Left forelimb (tissue), 1 donor: ENCODE measurements at regions not wholly inside any gene's neighbourhood (a gene's known extent, or its start where the extent isn't known, plus 50 kb on each side); places are given as distances from the start of the nearest gene placed in this dataset.

ENCODE experiments used
- DNase-seq: peaks from one replicate; pipeline ENCODE4 v3.0.0-alpha.2; 2018; ENCODE audit warnings: low spot score

DNA sequence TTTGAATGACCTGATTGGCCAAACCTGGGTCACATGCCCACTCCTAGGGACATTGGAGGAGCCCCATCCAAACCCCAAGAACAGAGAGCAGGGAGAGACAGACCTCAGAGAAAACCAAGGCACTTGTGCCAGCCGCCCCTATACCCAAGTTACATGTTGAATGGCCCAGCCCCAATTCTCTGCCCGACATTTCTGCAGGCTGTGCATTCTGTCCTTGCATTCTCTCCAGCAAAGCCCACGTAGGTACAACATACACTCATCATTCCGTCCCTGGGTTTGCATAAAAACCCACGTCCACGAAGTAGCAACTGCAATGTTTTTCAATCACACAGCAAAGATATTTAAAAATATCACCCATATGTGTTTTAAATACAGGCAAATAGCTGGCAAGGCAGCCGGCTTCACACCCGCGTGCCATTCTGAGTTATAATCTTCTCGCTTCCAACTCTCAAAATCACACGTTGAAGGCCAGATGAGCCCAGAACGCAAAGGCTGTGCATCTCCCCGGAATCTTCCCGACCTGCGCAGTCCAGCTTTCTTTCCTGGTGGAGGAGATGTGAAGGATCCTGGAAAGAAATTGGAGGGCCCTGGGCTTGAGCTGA lies 91.7 kb upstream of the MYL2 start:
- DNase-seq, result no peak

DNA sequence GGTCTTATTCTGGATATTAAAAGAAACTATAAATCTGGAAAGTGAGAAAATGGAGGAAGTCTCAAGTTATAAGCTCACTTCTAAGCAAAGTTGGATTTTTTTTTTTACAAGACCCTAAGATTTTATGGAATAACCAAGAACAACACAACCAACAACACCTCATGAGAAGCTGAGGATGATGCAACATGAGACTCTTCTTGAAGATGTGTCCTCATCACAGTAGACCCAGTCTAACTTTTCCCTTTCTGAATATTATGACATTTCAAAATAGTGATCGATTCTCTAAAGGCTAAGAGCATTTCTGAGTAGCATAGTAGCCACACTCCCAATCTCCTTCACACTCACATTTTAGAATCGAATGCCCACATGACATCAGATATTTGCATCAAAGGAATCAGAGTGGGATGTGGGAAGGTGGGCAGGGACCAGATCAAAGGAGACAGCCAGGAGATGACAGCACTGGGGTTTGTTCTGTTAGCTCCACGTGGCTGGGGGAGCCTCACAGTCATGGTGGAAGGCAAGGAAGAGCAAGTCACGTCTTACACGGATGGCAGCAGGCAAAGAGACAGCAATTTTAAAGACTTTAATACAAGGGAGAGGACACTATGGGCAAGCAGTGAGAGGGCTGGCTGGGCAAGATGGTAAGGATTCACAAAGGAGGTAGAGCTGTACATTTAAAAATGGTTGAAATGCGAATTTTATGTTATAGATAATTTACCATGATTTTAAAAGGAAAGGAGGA lies 90.7 kb upstream of the MYL2 start:
- no peak for DNase-seq

DNA sequence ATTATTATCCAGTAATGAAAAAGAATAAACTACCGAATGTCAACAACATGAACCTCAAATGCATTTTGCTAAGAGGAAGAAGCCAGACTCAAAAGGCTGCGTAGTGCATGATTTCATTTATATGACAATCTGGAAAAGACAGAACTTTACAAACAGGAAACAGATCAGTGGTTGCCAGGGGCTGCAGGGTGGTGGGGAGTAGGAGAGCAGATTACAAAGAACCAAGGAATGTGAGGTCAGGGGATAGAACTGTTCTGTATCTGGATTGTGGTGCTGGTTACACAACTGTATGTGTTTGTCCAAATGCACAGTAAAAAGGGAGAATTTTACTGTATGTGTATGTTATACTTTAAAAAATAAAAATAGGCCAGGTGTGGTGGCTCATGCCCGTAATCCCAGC lies 89.7 kb upstream of the MYL2 start:
- no peak for DNase-seq

DNA sequence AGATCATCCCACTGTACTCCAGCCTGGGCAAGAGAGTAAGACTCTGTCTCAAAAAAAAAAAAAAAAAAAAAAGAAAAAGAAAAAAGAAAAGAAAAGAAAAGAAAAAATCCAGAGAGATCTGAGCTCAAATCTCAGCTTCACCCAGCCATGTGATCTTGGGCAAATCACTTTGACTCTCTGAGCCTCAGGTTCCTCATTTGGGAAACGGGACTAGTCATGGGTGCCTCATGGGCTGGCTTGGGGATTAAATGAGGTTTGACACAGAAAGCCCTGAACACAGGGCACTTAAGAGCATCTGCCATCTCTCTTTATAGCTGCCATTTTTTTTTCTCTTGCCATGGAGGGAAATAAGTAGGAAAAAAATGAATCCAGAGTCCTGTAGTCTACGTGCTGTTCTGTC lies 86.2 kb upstream of the MYL2 start:
- no peak for DNase-seq

DNA sequence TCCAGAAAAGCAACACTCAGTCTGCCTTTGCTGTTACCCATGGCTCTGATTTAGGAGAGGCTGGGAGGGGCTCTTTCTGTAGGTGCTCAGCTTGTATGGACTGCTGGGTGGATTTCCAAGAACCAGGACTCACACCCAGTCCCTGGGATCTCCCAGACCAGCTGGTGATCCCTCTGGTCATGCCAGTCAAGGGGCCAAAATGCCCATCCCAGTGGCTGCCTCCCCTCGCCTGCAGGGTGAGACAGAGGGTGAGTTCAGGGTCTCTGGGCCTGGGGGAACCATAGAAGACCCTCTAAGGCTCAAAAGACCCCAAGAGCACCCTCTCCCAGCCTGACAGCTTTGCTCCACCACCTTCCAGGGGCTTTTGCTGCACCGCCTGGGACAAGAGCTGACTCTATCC lies 78.6 kb upstream of the MYL2 start:
- no peak for DNase-seq

DNA sequence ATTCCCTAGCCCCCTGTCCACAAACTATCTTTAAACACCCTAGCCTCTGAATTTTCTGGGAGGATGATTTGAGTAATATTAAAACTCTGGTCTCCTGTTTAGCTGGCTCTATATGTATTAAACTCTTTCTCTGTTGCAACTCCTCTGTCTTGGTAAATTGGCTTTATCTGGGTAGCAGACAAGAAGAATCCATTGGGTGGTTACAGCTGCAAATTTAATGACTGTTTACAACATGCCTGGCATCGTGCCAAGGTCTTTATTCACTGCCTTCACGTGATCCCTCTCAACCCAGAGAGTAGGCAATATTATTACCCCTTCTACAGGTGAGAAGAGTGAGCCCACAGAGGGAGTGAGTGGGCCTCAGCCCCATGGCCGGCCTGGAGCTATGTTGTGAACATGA lies 77.8 kb upstream of the MYL2 start:
- DNase-seq, result no peak

DNA sequence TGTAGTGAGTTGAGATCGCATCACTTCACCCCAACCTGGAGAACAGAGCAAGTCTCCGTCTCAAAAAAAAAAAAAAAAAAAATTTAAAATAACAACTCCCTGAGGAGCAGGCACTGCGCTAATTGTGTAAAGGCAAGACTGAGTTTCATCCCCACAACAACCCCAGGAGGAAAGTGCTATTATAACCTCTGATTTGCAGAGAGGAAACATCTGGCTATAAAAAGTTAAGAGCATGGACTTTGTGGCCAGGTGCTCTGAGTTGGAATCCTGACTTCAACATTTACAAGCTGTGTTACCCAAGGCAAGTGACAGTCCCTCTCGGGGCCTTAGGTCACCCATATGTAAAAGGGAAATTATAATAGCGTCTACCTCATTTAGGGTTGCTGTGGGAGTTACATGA lies 76.0 kb upstream of the MYL2 start:
- no peak for DNase-seq

DNA sequence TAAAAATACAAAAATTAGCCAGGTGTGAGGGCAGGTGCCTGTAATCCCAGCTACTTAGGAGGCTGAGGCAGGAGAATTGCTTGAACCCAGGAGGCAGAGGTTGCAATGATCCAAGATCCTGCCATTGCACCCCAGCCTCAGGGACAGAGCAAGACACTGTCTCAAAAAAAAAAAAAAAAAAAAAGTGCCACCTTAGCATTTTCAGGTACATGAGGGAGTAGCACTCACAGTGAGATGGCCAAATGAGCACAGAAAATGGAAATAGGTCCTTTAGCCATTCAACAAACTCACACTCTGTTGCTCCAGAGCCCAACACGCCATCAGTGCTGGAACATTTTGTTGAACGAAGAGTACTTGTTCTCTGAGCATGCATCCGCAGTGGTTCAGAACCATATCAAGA lies 75.2 kb upstream of the MYL2 start:
- no peak for DNase-seq

DNA sequence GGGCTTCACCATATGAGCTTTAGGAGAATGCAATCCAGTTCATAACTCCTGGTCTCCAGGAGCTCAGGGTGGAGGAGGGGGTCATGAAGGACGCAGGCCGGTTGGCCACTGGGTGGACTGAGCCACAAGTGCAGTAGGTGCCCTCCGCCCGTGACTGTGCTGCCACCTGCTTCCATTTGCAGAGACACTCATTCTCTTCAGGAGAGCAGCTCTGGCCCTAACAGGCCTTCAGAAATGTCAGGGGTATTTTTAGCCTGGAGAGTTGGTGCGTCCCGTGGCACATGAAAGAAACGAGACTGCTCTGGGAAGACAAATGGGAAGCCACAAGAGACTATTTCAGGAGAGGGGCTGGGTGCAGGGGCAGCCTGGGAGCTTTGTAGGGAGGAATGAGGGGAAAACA lies 74.6 kb upstream of the MYL2 start:
- no peak for DNase-seq

DNA sequence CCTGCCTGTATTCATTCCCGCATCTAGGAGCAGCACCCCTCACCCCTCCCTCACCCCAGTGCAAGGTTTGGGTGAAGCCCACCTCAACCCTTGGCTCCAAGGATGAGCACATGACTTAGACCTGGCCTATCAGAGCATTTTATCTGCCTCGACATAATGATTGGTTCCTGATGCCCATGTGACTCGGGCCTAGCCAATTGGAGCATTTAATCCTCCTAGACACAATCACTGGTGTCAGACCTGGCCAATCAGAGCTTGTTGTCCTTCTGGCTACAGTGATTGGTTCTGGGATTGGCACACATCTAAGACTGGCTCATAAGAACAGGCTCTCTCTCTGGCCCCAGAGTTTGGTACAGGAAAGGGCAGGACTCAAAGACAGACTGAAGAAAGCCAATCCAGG lies 73.1 kb upstream of the MYL2 start:
- DNase-seq, result no peak

DNA sequence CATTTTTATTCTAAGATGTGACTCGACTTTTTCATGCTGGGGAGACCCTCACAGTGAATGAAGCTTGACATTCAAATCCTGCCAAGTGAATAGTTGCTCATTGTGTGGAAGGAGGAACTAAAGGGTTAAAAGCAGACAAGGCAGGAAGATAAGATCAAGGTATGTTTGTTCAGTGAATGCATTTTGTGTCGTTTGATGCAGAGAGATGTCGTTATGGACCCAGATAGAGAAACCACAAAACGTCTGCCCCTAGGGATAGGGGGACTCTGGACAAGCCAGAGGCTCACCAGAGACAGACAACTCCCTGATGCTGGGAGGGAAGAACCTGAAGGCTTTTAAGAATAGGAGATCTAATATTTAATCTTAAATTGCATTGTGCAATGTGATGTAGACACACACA lies 72.5 kb upstream of the MYL2 start:
- DNase-seq, result no peak

DNA sequence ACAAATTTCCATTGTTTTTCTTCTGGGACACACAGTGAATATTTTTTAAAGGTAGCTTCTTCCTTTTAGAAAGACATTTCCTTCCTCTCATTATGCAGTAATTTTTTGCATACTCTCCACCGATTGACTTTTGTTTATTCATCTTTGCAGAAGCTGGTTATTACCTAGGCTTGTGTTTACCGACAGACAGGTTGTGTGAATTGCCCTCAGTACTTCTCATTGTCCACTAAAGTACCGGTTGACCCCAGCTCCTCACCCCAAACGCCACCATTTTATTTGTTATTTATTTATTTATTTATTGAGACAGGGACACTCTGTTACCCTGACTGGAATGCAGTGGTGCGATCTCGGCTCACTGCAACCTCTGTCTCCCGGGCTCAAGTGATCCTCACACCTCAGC lies 63.4 kb upstream of the MYL2 start:
- DNase-seq, result no peak

DNA sequence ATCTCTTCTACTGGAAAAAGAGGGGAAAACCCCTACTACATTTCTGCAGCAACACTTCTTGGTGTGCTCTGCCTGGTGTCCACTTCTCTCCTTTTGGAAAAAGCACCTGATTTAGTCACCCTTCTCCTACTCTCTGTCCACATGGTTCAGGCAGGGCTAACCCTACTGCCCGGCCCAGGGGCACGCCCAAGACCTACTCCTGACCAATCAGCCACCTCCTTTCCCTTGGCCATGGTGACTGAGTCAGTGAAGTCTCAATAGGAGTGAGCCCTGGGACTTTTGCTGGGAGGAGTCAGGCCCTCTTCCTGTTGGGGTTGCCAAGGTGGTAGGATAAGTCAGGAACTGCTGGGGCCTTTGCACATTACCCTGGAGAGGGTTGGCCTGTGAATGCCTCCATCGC lies 52.5 kb upstream of the MYL2 start:
- DNase-seq, result no peak

DNA sequence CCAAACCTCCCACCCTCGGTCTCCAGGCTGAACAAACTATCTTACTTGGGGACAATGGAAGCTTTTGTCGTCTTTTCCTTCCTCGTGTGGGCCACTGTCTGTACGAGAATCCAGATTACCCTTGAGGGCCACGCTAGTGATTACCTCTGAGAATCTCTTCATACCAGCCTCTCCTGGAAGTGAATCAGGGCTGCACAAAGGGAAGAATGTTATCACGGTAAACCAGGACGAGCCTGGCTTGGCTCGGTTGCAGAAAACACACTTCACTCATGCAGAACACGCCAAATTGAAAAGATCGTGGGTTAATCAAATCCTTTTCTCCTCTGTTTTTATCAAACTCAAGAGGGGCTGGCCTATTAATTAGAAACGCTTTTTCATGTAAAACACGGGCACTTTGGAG lies 51.6 kb upstream of the MYL2 start:
- DNase-seq, result no peak

DNA sequence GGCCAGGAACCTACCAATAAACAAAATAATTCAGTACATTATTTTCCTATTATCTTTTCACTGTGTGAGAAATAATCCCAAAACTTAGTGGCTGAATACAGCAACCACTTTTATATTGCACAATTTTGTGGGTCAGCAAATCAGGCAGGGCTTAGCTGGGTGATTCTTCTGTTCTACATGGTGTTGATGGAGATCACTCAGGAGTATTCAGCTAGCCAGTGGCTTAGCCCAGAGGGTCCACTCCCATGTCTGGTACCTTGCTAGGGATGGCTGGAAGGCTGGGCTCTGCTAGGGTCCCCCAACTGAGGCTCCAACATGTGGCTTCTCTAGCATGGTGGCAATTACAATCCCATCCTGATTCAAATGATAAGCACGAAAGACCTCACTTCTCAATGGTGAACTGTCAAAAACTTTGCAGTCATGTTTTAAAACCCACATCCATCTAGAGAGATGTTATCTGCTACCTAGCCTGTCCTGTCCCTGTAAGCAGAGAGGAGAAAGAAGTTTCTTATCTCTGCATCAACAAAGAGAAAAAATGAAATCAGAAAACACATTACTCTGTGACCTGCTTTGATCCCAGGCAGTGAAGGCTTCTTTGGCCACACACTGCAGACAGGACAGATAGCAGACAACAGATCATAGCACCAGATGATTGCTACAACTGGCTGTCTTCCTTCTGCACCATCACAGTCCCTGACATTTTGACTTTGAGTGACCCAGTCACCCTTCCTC lies 51.0 kb upstream of the MYL2 start:
- no peak for DNase-seq
